GM23338 (cell line): ENCODE measurements at regions not wholly inside any gene's neighbourhood (a gene's known extent, or its start where the extent isn't known, plus 50 kb on each side); places are given as distances from the start of the nearest gene placed in this dataset.

ENCODE experiments used
- ATAC-seq: fragments of 200-7000 bp; cut with Tn5 transposase; 3 replicates; pipeline ENCODE4 v1.9.1; 2020
- DNase-seq: peaks from one replicate; pipeline ENCODE4 v3.0.0-alpha.2; 2015; ENCODE audit warnings: low spot score
- H2AFZ ChIP-seq: fragments of 200-600 bp; sonication (generic); 2 replicates; pipeline ENCODE4 v1.8.0; 2016; ENCODE audit warnings: antibody characterized with exemption, mild to moderate bottlenecking, moderate library complexity
- H3F3A ChIP-seq: fragments of 200-600 bp; sonication (generic); replicated peaks from 2 replicates; pipeline ENCODE4 v1.8.0; 2017; ENCODE audit warnings: antibody characterized with exemption, mixed run types, low read depth
- H3K27ac ChIP-seq: fragments of 200-600 bp; sonication (generic); 2 replicates; pipeline ENCODE4 v1.6.1; 2016; ENCODE audit warnings: low read depth
- H3K27me3 ChIP-seq: fragments of 200-600 bp; sonication (generic); 2 replicates; pipeline ENCODE4 v1.8.0; 2016; ENCODE audit warnings: mild to moderate bottlenecking, mixed run types, moderate library complexity; ENCODE audit not compliant: insufficient read depth
- H3K36me3 ChIP-seq: fragments of 200-600 bp; sonication (generic); 2 replicates; pipeline ENCODE4 v1.8.0; 2016; ENCODE audit warnings: mild to moderate bottlenecking; ENCODE audit not compliant: insufficient read depth
- H3K4me1 ChIP-seq: fragments of 200-600 bp; sonication (generic); 2 replicates; pipeline ENCODE4 v1.8.0; 2016; ENCODE audit warnings: mild to moderate bottlenecking, moderate library complexity; ENCODE audit not compliant: insufficient read depth
- H3K4me2 ChIP-seq: fragments of 200-600 bp; sonication (generic); 2 replicates; pipeline ENCODE4 v1.7.1; 2017; ENCODE audit warnings: mixed run types
- H3K4me3 ChIP-seq: fragments of 200-600 bp; sonication (generic); 2 replicates; pipeline ENCODE4 v1.6.1; 2016; ENCODE audit warnings: mixed run types
- H3K79me2 ChIP-seq: fragments of 200-600 bp; sonication (generic); replicated peaks from 2 replicates; pipeline ENCODE4 v1.8.0; 2017; ENCODE audit warnings: mild to moderate bottlenecking; ENCODE audit not compliant: insufficient read depth
- H3K9me2 ChIP-seq: fragments of 200-600 bp; sonication (generic); 2 replicates; pipeline ENCODE4 v1.8.0; 2017; ENCODE audit not compliant: insufficient read depth
- H4K20me1 ChIP-seq: fragments of 200-600 bp; sonication (generic); replicated peaks from 2 replicates; pipeline ENCODE4 v1.8.0; 2017; ENCODE audit warnings: mild to moderate bottlenecking; ENCODE audit not compliant: insufficient read depth
- H3K27ac Mint-ChIP-seq: 2 replicates; pipeline ENCODE4 v1.8.0; 2020; ENCODE audit warnings: inconsistent platforms, mild to moderate bottlenecking, moderate library complexity, mixed read lengths
- H3K27me3 Mint-ChIP-seq: 3 replicates; pipeline ENCODE4 v1.8.0; 2022; ENCODE audit warnings: low read depth, mild to moderate bottlenecking, moderate library complexity, mixed read lengths, inconsistent platforms; ENCODE audit not compliant: insufficient read depth, poor library complexity
- H3K36me3 Mint-ChIP-seq: 3 replicates; pipeline ENCODE4 v1.8.0; 2021; ENCODE audit warnings: low read depth, mild to moderate bottlenecking, inconsistent platforms, moderate library complexity, mixed read lengths
- H3K4me1 Mint-ChIP-seq: 3 replicates; pipeline ENCODE4 v1.8.0; 2020; ENCODE audit warnings: mild to moderate bottlenecking, inconsistent platforms, mixed read lengths
- H3K4me3 Mint-ChIP-seq: 3 replicates; pipeline ENCODE4 v1.8.0; 2021; ENCODE audit warnings: moderate library complexity, mild to moderate bottlenecking, inconsistent platforms, mixed read lengths
- H3K9me3 Mint-ChIP-seq: 3 replicates; pipeline ENCODE4 v1.8.0; 2020; ENCODE audit warnings: moderate library complexity, mild to moderate bottlenecking, inconsistent platforms, mixed read lengths
- CREB1 ChIP-seq: fragments of 250-450 bp; sonication (Bioruptor Pico); IDR thresholded peaks from 2 replicates; pipeline ENCODE4 v1.5.0; 2020; ENCODE audit warnings: low read depth, mild to moderate bottlenecking, moderate library complexity
- EZH2 ChIP-seq: fragments of 200-600 bp; sonication (generic); IDR thresholded peaks from one replicate; pipeline ENCODE4 v1.8.0; 2017; ENCODE audit warnings: antibody characterized with exemption, mild to moderate bottlenecking, low read depth; ENCODE audit not compliant: unreplicated experiment
- EZH2phosphoT487 ChIP-seq: fragments of 200-600 bp; sonication (generic); IDR thresholded peaks from one replicate; pipeline ENCODE4 v1.8.1; 2018; ENCODE audit warnings: antibody characterized with exemption; ENCODE audit not compliant: unreplicated experiment
- JUNB ChIP-seq: IDR thresholded peaks from one replicate; pipeline ENCODE4 v1.6.1; 2016; ENCODE audit warnings: antibody characterized with exemption; ENCODE audit not compliant: unreplicated experiment
- NANOG ChIP-seq: IDR thresholded peaks from 2 replicates; pipeline ENCODE4 v1.6.1; 2016; ENCODE audit warnings: antibody characterized with exemption, borderline replicate concordance
- POLR2AphosphoS5 ChIP-seq: IDR thresholded peaks from 2 replicates; pipeline ENCODE4 v1.6.1; 2016; ENCODE audit warnings: antibody characterized with exemption, low read depth
- STAT1 ChIP-seq: IDR thresholded peaks from one replicate; pipeline ENCODE4 v1.6.1; 2016; ENCODE audit warnings: antibody characterized with exemption; ENCODE audit not compliant: unreplicated experiment
- ZNF114 ChIP-seq: fragments of 250-450 bp; sonication (Bioruptor Pico); IDR thresholded peaks from 2 replicates; pipeline ENCODE4 v1.5.0; 2020; ENCODE audit warnings: mild to moderate bottlenecking, moderate library complexity
- ZNF331 ChIP-seq: fragments of 250-450 bp; sonication (Bioruptor Pico); IDR thresholded peaks from 2 replicates; pipeline ENCODE4 v1.5.0; 2020; ENCODE audit warnings: low read depth, mild to moderate bottlenecking, moderate library complexity
- TF ChIP-seq, protein P1 (sequence below), 2 experiments: fragments of 200-600 bp in 1 of 2; sonication (generic) in 1 of 2; conservative IDR thresholded peaks; 2 replicates each; pipeline versions ENCODE4 v1.5.1 to v1.6.1; 2016 to 2017; ENCODE audit warnings: antibody characterized with exemption in 2 of 2, low read depth in 2 of 2, mild to moderate bottlenecking in 2 of 2, moderate library complexity in 1 of 2
- TF ChIP-seq, protein P2 (sequence below): IDR thresholded peaks from one replicate; pipeline ENCODE4 v1.6.1; 2018; ENCODE audit warnings: antibody characterized with exemption; ENCODE audit not compliant: unreplicated experiment
- TF ChIP-seq, protein P3 (sequence below): fragments of 250-450 bp; sonication (Bioruptor Pico); IDR thresholded peaks from 2 replicates; pipeline ENCODE4 v1.5.0; 2020; ENCODE audit warnings: mild to moderate bottlenecking, moderate library complexity
- TF ChIP-seq, protein P4 (sequence below): IDR thresholded peaks from 2 replicates; pipeline ENCODE4 v1.6.1; 2016; ENCODE audit warnings: antibody characterized with exemption

DNA sequence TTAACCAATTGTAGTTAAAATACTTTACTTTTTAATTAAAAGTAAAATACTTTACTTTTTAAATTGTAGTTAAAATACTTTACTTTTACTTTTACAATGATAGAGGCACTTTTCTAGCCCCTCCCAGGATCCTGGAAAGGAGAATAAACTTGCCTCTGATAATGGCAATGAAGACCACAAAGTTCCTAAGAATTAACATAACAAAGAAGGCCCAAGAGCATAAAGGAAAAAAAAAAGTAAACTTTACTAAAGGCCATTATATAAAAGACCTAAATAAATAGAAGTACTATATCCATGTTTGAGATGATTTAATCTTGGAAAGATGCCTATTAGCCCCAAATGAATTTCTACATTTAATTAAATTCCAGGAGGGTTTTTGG lies 129.1 kb upstream of the THY1 start:
- no peak for ATAC-seq
- no peak overlapping the region for H2AFZ ChIP-seq
- Mint-ChIP-seq H3K4me3 (no peak overlapping the region), H3K27me3 (peaks cover 3% of the 10 kb centered on the region), H3K36me3 (peaks cover 11% of the 10 kb centered on the region; the same call in 1 of the 3 replicates), H3K9me3 (peaks cover 22% of the 10 kb centered on the region; the same call in 2 of the 3 replicates), H3K4me1 (peaks cover 5% of the 10 kb centered on the region; the same call in 2 of the 3 replicates), H3K27ac (no peak overlapping the region)
- no peaks in the 10 kb centered on the region for H3K27me3 ChIP-seq
- H4K20me1 ChIP-seq: no peaks in the 10 kb centered on the region
- H3K4me3 ChIP-seq: no peak overlapping the region
- no peaks in the 10 kb centered on the region for H3K4me1 ChIP-seq
- no peaks in the 10 kb centered on the region for H3F3A ChIP-seq
- H3K4me2 ChIP-seq: no peak overlapping the region
- H3K27ac ChIP-seq: no peak overlapping the region
- no peaks in the 10 kb centered on the region for H3K36me3 ChIP-seq
- no peaks in the 10 kb centered on the region for H3K9me2 ChIP-seq
- peak; percentile 24 for DNase-seq
- H3K79me2 ChIP-seq: no peaks in the 10 kb centered on the region
- TF ChIP-seq, protein P1, sequence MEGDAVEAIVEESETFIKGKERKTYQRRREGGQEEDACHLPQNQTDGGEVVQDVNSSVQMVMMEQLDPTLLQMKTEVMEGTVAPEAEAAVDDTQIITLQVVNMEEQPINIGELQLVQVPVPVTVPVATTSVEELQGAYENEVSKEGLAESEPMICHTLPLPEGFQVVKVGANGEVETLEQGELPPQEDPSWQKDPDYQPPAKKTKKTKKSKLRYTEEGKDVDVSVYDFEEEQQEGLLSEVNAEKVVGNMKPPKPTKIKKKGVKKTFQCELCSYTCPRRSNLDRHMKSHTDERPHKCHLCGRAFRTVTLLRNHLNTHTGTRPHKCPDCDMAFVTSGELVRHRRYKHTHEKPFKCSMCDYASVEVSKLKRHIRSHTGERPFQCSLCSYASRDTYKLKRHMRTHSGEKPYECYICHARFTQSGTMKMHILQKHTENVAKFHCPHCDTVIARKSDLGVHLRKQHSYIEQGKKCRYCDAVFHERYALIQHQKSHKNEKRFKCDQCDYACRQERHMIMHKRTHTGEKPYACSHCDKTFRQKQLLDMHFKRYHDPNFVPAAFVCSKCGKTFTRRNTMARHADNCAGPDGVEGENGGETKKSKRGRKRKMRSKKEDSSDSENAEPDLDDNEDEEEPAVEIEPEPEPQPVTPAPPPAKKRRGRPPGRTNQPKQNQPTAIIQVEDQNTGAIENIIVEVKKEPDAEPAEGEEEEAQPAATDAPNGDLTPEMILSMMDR (conservative IDR thresholded peaks at IDR 0.05; ENCODE audit: low read depth in 2 of 2): no peak
- no peak for TF ChIP-seq EZH2
- no peak for TF ChIP-seq POLR2AphosphoS5
- TF ChIP-seq, protein P2, sequence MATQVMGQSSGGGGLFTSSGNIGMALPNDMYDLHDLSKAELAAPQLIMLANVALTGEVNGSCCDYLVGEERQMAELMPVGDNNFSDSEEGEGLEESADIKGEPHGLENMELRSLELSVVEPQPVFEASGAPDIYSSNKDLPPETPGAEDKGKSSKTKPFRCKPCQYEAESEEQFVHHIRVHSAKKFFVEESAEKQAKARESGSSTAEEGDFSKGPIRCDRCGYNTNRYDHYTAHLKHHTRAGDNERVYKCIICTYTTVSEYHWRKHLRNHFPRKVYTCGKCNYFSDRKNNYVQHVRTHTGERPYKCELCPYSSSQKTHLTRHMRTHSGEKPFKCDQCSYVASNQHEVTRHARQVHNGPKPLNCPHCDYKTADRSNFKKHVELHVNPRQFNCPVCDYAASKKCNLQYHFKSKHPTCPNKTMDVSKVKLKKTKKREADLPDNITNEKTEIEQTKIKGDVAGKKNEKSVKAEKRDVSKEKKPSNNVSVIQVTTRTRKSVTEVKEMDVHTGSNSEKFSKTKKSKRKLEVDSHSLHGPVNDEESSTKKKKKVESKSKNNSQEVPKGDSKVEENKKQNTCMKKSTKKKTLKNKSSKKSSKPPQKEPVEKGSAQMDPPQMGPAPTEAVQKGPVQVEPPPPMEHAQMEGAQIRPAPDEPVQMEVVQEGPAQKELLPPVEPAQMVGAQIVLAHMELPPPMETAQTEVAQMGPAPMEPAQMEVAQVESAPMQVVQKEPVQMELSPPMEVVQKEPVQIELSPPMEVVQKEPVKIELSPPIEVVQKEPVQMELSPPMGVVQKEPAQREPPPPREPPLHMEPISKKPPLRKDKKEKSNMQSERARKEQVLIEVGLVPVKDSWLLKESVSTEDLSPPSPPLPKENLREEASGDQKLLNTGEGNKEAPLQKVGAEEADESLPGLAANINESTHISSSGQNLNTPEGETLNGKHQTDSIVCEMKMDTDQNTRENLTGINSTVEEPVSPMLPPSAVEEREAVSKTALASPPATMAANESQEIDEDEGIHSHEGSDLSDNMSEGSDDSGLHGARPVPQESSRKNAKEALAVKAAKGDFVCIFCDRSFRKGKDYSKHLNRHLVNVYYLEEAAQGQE: no peak
- TF ChIP-seq, protein P3, sequence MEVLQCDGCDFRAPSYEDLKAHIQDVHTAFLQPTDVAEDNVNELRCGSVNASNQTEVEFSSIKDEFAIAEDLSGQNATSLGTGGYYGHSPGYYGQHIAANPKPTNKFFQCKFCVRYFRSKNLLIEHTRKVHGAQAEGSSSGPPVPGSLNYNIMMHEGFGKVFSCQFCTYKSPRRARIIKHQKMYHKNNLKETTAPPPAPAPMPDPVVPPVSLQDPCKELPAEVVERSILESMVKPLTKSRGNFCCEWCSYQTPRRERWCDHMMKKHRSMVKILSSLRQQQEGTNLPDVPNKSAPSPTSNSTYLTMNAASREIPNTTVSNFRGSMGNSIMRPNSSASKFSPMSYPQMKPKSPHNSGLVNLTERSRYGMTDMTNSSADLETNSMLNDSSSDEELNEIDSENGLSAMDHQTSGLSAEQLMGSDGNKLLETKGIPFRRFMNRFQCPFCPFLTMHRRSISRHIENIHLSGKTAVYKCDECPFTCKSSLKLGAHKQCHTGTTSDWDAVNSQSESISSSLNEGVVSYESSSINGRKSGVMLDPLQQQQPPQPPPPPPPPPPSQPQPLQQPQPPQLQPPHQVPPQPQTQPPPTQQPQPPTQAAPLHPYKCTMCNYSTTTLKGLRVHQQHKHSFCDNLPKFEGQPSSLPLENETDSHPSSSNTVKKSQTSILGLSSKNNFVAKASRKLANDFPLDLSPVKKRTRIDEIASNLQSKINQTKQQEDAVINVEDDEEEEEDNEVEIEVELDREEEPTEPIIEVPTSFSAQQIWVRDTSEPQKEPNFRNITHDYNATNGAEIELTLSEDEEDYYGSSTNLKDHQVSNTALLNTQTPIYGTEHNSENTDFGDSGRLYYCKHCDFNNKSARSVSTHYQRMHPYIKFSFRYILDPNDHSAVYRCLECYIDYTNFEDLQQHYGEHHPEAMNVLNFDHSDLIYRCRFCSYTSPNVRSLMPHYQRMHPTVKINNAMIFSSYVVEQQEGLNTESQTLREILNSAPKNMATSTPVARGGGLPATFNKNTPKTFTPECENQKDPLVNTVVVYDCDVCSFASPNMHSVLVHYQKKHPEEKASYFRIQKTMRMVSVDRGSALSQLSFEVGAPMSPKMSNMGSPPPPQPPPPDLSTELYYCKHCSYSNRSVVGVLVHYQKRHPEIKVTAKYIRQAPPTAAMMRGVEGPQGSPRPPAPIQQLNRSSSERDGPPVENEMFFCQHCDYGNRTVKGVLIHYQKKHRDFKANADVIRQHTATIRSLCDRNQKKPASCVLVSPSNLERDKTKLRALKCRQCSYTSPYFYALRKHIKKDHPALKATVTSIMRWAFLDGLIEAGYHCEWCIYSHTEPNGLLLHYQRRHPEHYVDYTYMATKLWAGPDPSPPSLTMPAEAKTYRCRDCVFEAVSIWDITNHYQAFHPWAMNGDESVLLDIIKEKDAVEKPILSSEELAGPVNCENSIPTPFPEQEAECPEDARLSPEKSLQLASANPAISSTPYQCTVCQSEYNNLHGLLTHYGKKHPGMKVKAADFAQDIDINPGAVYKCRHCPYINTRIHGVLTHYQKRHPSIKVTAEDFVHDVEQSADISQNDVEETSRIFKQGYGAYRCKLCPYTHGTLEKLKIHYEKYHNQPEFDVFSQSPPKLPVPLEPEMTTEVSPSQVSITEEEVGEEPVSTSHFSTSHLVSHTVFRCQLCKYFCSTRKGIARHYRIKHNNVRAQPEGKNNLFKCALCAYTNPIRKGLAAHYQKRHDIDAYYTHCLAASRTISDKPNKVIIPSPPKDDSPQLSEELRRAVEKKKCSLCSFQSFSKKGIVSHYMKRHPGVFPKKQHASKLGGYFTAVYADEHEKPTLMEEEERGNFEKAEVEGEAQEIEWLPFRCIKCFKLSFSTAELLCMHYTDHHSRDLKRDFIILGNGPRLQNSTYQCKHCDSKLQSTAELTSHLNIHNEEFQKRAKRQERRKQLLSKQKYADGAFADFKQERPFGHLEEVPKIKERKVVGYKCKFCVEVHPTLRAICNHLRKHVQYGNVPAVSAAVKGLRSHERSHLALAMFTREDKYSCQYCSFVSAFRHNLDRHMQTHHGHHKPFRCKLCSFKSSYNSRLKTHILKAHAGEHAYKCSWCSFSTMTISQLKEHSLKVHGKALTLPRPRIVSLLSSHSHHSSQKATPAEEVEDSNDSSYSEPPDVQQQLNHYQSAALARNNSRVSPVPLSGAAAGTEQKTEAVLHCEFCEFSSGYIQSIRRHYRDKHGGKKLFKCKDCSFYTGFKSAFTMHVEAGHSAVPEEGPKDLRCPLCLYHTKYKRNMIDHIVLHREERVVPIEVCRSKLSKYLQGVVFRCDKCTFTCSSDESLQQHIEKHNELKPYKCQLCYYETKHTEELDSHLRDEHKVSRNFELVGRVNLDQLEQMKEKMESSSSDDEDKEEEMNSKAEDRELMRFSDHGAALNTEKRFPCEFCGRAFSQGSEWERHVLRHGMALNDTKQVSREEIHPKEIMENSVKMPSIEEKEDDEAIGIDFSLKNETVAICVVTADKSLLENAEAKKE (CRISPR knock-in tag): no peak
- no peak for TF ChIP-seq JUNB
- no peak for TF ChIP-seq ZNF114 (CRISPR knock-in tag)
- TF ChIP-seq EZH2phosphoT487: no peak
- no peak for TF ChIP-seq ZNF331
- TF ChIP-seq CREB1 (CRISPR knock-in tag): no peak
- no peak for TF ChIP-seq NANOG
- TF ChIP-seq, protein P4, sequence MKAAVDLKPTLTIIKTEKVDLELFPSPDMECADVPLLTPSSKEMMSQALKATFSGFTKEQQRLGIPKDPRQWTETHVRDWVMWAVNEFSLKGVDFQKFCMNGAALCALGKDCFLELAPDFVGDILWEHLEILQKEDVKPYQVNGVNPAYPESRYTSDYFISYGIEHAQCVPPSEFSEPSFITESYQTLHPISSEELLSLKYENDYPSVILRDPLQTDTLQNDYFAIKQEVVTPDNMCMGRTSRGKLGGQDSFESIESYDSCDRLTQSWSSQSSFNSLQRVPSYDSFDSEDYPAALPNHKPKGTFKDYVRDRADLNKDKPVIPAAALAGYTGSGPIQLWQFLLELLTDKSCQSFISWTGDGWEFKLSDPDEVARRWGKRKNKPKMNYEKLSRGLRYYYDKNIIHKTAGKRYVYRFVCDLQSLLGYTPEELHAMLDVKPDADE: no peak
- no peak for TF ChIP-seq STAT1
